Dermis microvascular lymphatic vessel endothelial cell (primary cell): ENCODE measurements at regions not wholly inside any gene's neighbourhood (a gene's known extent, or its start where the extent isn't known, plus 50 kb on each side); places are given as distances from the start of the nearest gene placed in this dataset.
"Not testable (repeated sequence)": the region's sequence is repeated elsewhere in the genome, so short reads cannot be mapped to it uniquely, and the experiment has no call there.

Experiments used
- DNase-seq, 2 donors: peaks; one replicate each; pipeline versions ENCODE4 v3.0.0 to v3.0.0-alpha.2; 2010; ENCODE audit warnings: low read depth in 2 of 2

- peak in 1 of 2 donors; percentile 29 for DNase-seq
Observed at GRCh38 chr6:112639391-112639831, 292.3 kb downstream of the RFPL4B start.

GRCh38 chr6:112640891-112641290, 293.8 kb downstream of the RFPL4B start:
- DNase-seq = no peak

- peak; percentile 20 to 65 for DNase-seq
Observed at GRCh38 chr6:112649853-112650252, 302.7 kb downstream of the RFPL4B start.

GRCh38 chr6:112651239-112651638, 304.1 kb downstream of the RFPL4B start:
- DNase-seq = no peak

- no peak for DNase-seq
Observed at GRCh38 chr6:112659912-112660311, 312.8 kb downstream of the RFPL4B start.

- no peak for DNase-seq
Observed at GRCh38 chr6:112660626-112661025, 313.5 kb downstream of the RFPL4B start.

GRCh38 chr6:112663698-112664097, 316.6 kb downstream of the RFPL4B start:
- DNase-seq = no peak

GRCh38 chr6:112665114-112665513, 318.0 kb downstream of the RFPL4B start:
- DNase-seq = no peak

- DNase-seq = peak; percentile 39 to 65
Observed at GRCh38 chr6:112665815-112666214, 318.7 kb downstream of the RFPL4B start.

- no peak for DNase-seq
Observed at GRCh38 chr6:112667427-112667826, 320.3 kb downstream of the RFPL4B start.

GRCh38 chr6:112680091-112680490, 333.0 kb downstream of the RFPL4B start:
- DNase-seq = no peak

GRCh38 chr6:112682071-112682470, 334.9 kb downstream of the RFPL4B start:
- no peak for DNase-seq

- no peak for DNase-seq
Observed at GRCh38 chr6:112683106-112683505, 336.0 kb downstream of the RFPL4B start.

- no peak for DNase-seq
Observed at GRCh38 chr6:112683926-112684325, 336.8 kb downstream of the RFPL4B start.

- DNase-seq = not testable (repeated sequence)
Observed at GRCh38 chr6:112685521-112686220, 338.5 kb downstream of the RFPL4B start.

GRCh38 chr6:112688487-112689165, 341.5 kb downstream of the RFPL4B start:
- DNase-seq = not testable (repeated sequence)

GRCh38 chr6:112689183-112689858, 342.2 kb downstream of the RFPL4B start:
- not testable (repeated sequence) for DNase-seq

GRCh38 chr6:112690497-112691202, 343.5 kb downstream of the RFPL4B start:
- no peak for DNase-seq

GRCh38 chr6:112691289-112691688, 344.2 kb downstream of the RFPL4B start:
- peak in 1 of 2 donors; percentile 37 for DNase-seq

- peak; percentile 50 to 85 for DNase-seq
Observed at GRCh38 chr6:112695001-112695400, 347.9 kb downstream of the RFPL4B start.

- no peak for DNase-seq
Observed at GRCh38 chr6:112697265-112697664, 350.1 kb downstream of the RFPL4B start.

GRCh38 chr6:112701201-112701600, 354.1 kb downstream of the RFPL4B start:
- DNase-seq = peak in 1 of 2 donors; percentile 54
